ENCODE measurements at regions not wholly inside any gene's neighbourhood (a gene's known extent, or its start where the extent isn't known, plus 50 kb on each side); places are given as distances from the start of the nearest gene placed in this dataset.

DNA sequence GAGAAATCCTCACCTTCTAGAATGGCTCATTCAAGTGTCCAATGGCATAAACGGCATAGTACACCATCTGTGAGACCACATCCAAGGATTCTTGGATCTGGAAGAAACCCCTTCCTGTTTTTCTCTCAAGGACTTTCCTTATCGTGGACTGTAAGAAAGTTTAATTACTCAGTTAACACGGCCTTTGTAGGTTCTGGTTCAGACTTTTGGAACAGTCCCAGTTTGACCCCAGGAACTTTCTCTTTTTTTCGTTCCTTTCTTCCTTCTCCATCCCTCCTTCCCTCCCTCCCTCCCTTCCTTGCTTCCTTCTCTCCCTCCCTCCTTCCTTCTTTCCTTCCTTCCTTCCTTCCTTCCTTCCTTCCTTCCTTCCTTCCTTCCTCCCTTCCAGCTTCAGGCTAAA is 343.5 kb upstream of the SMIM31 start:
- DNase-seq, result no peak
- Histone ChIP-seq H3K27ac (ENCODE audit: low read depth in 1 of 2, low read length in 2 of 2) (no peak overlapping the region), H2AFZ (ENCODE audit: insufficient read depth, low read depth, low read length, poor library complexity, severe bottlenecking) (no peak overlapping the region), H3K9me3 (replicated peaks in 1 of 2; ENCODE audit: control insufficient read depth in 1 of 2, insufficient read depth in 1 of 2, low read length in 2 of 2) (no peaks in the 10 kb centered on the region), H3K4me3 (replicated peaks in 1 of 3; ENCODE audit: low read depth in 2 of 3, low read length in 3 of 3) (no peak overlapping the region), H3K27me3 (ENCODE audit: control insufficient read depth in 2 of 2, insufficient read depth in 2 of 2, low read length in 2 of 2) (no peaks in the 10 kb centered on the region), H3K9ac (ENCODE audit: insufficient read depth, low read length, poor library complexity, severe bottlenecking) (no peak overlapping the region), H4K20me1 (ENCODE audit: insufficient read depth, low read length) (no peaks in the 10 kb centered on the region), H3K79me2 (ENCODE audit: insufficient read depth, low read length) (no peaks in the 10 kb centered on the region), H3K4me1 (ENCODE audit: control insufficient read depth in 1 of 2, insufficient read depth in 2 of 2, low read length in 2 of 2) (no peaks in the 10 kb centered on the region), H3K36me3 (replicated peaks in 1 of 2; ENCODE audit: control insufficient read depth in 1 of 2, insufficient read depth in 2 of 2, low read length in 2 of 2) (no peaks in the 10 kb centered on the region), H3K4me2 (replicated peaks; ENCODE audit: extremely low read depth, low read length, poor library complexity, severe bottlenecking) (no peak overlapping the region)
- Mint-ChIP-seq H3K27ac (no peak overlapping the region), H3K4me3 (no peak overlapping the region), H3K9me3 (peaks cover 0 to 4% (median 2%) of the 10 kb centered on the region in 7 donors), H3K27me3 (ENCODE audit: low read depth in 3 of 3) (no peaks in the 10 kb centered on the region), H3K36me3 (no peaks in the 10 kb centered on the region), H3K4me1 (no peaks in the 10 kb centered on the region)
- no peak for TF ChIP-seq CTCF (IDR thresholded peaks at IDR 0.05)
- WGBS (ENCODE audit: insufficient coverage), result 100% methylated on average over 3 of the region's 4 CpGs
- intact Hi-C loops (cut with micrococcal nuclease), result no loop called here

GRCh38 chr4:164412246-164412645 is 341.7 kb upstream of the SMIM31 start:
- no peak for TF ChIP-seq CTCF (IDR thresholded peaks at IDR 0.05)
- Histone ChIP-seq H2AFZ (ENCODE audit: insufficient read depth, low read depth, low read length, poor library complexity, severe bottlenecking) (no peak overlapping the region), H3K4me1 (ENCODE audit: control insufficient read depth in 1 of 2, insufficient read depth in 2 of 2, low read length in 2 of 2) (no peaks in the 10 kb centered on the region), H3K9ac (ENCODE audit: insufficient read depth, low read length, poor library complexity, severe bottlenecking) (no peak overlapping the region), H3K27ac (ENCODE audit: low read depth in 1 of 2, low read length in 2 of 2) (no peak overlapping the region), H3K27me3 (ENCODE audit: control insufficient read depth in 2 of 2, insufficient read depth in 2 of 2, low read length in 2 of 2) (no peaks in the 10 kb centered on the region), H3K9me3 (replicated peaks in 1 of 2; ENCODE audit: control insufficient read depth in 1 of 2, insufficient read depth in 1 of 2, low read length in 2 of 2) (peaks cover 0 to 3% of the 10 kb centered on the region in 2 donors), H3K4me3 (replicated peaks in 1 of 3; ENCODE audit: low read depth in 2 of 3, low read length in 3 of 3) (no peak overlapping the region), H4K20me1 (ENCODE audit: insufficient read depth, low read length) (no peaks in the 10 kb centered on the region), H3K36me3 (replicated peaks in 1 of 2; ENCODE audit: control insufficient read depth in 1 of 2, insufficient read depth in 2 of 2, low read length in 2 of 2) (no peaks in the 10 kb centered on the region), H3K79me2 (ENCODE audit: insufficient read depth, low read length) (no peaks in the 10 kb centered on the region), H3K4me2 (replicated peaks; ENCODE audit: extremely low read depth, low read length, poor library complexity, severe bottlenecking) (no peak overlapping the region)
- Mint-ChIP-seq H3K27ac (no peak overlapping the region), H3K4me1 (no peaks in the 10 kb centered on the region), H3K9me3 (peaks cover 0 to 4% (median 2%) of the 10 kb centered on the region in 7 donors), H3K36me3 (no peaks in the 10 kb centered on the region), H3K4me3 (no peak overlapping the region), H3K27me3 (ENCODE audit: low read depth in 3 of 3) (no peaks in the 10 kb centered on the region)
- DNase-seq, result no peak
- intact Hi-C loops (cut with micrococcal nuclease), result no loop called here
- no CpG with 5 or more reads among the region's 1 CpG for WGBS (ENCODE audit: insufficient coverage)

Measured in CD14-positive monocyte (primary cell).